ENCODE measurements at regions not wholly inside any gene's neighbourhood (a gene's known extent, or its start where the extent isn't known, plus 50 kb on each side); places are given as distances from the start of the nearest gene placed in this dataset.

- Histone ChIP-seq H2BK15ac (ENCODE audit: low read depth, low read length) (no peak overlapping the region), H2AFZ (replicated peaks; ENCODE audit: low read length, poor library complexity) (no peak overlapping the region), H4K8ac (ENCODE audit: low read depth in 2 of 2, low read length in 2 of 2) (no peak overlapping the region), H3K27ac (ENCODE audit: insufficient read depth, low read length) (no peak overlapping the region), H3K9ac (ENCODE audit: low read depth, low read length) (no peak overlapping the region), H4K91ac (ENCODE audit: insufficient read depth, low read depth, low read length) (no peak overlapping the region), H3K9me3 (ENCODE audit: control insufficient read depth, insufficient read depth, low read length) (no peaks in the 10 kb centered on the region), H3K4me1 (ENCODE audit: control insufficient read depth, insufficient read depth, low read length) (no peaks in the 10 kb centered on the region), H3K56ac (ENCODE audit: extremely low read depth, insufficient read depth, low read length) (no peak overlapping the region), H2AK5ac (ENCODE audit: low read depth, low read length) (no peak overlapping the region), H3K79me1 (ENCODE audit: low read depth in 1 of 2, low read length in 2 of 2) (no peaks in the 10 kb centered on the region), H3K4ac (ENCODE audit: low read depth, low read length) (no peak overlapping the region), H3K27me3 (ENCODE audit: control insufficient read depth, insufficient read depth, low read length) (no peaks in the 10 kb centered on the region), H3K9me1 (ENCODE audit: insufficient read depth, low read length) (no peaks in the 10 kb centered on the region), H4K20me1 (ENCODE audit: insufficient read depth, low read length) (no peaks in the 10 kb centered on the region), H3K36me3 (ENCODE audit: control insufficient read depth, insufficient read depth, low read length) (no peaks in the 10 kb centered on the region), H3K4me2 (ENCODE audit: low read depth, low read length) (no peak overlapping the region), H3K23ac (ENCODE audit: low read depth, low read length) (no peak overlapping the region), H2BK20ac (ENCODE audit: low read depth, low read length) (no peak overlapping the region), H3K18ac (ENCODE audit: low read depth, low read length) (no peak overlapping the region), H4K5ac (ENCODE audit: low read depth, low read length) (no peak overlapping the region), H3K14ac (replicated peaks; ENCODE audit: low read depth, low read length) (no peak overlapping the region), H2AK9ac (replicated peaks; ENCODE audit: low read depth, low read length, poor library complexity) (no peak overlapping the region), H2BK120ac (ENCODE audit: low read depth, low read length) (no peak overlapping the region), H3K4me3 (ENCODE audit: insufficient read depth, low read depth, low read length) (no peak overlapping the region), H2BK5ac (ENCODE audit: low read depth, low read length, poor library complexity, severe bottlenecking) (no peak overlapping the region)
- TF ChIP-seq BHLHE40 (IDR thresholded peaks at IDR 0.05; ENCODE audit: low read depth, low read length) (no peak), CTCF (conservative IDR thresholded peaks at IDR 0.05; ENCODE audit: low read depth, low read length) (no peak), POLR2A (IDR thresholded peaks at IDR 0.05; ENCODE audit: low read depth, low read length) (no peak), MXI1 (IDR thresholded peaks at IDR 0.05; ENCODE audit: borderline replicate concordance, low read depth, low read length) (no peak), ELK1 (IDR thresholded peaks at IDR 0.05; ENCODE audit: borderline replicate concordance, low read depth, low read length) (no peak), MAFK (IDR thresholded peaks at IDR 0.05; ENCODE audit: low read depth, low read length) (no peak), SMC3 (IDR thresholded peaks at IDR 0.05; ENCODE audit: low read depth, low read length) (no peak), FOS (IDR thresholded peaks at IDR 0.05; ENCODE audit: low read depth, low read length) (no peak), CHD1 (IDR thresholded peaks at IDR 0.05; ENCODE audit: low read depth, low read length) (no peak), RCOR1 (IDR thresholded peaks at IDR 0.05; ENCODE audit: insufficient replicate concordance, low read length) (no peak)
- TF ChIP-seq, protein P1, sequence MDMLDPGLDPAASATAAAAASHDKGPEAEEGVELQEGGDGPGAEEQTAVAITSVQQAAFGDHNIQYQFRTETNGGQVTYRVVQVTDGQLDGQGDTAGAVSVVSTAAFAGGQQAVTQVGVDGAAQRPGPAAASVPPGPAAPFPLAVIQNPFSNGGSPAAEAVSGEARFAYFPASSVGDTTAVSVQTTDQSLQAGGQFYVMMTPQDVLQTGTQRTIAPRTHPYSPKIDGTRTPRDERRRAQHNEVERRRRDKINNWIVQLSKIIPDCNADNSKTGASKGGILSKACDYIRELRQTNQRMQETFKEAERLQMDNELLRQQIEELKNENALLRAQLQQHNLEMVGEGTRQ (IDR thresholded peaks at IDR 0.05; ENCODE audit: low read depth, low read length), result no peak
- POLR2A ChIA-PET (ENCODE audit: unreplicated experiment), result no interaction called here
- ATAC-seq (ENCODE audit: low read depth), result no peak
- DNase-seq, result no peak
- intact Hi-C loops (cut with micrococcal nuclease), result no loop called here
- BruUV-seq (replicated peaks), result no TSS peak
- dilution Hi-C loops (cut with HindIII; ENCODE audit: low sequenced_read_pairs, unreplicated experiment), result no loop called here
- in situ Hi-C loops (cut with MboI; ENCODE audit: low sequenced_read_pairs), result no loop called here
- CTCF ChIA-PET, result interaction anchor here (0.7 kb wide), 1 partner anchor 1021 kb away, joined by 3 read pairs; no protein-coding TSS in a partner anchor
- WGBS, 2 experiments (ENCODE audit: extremely low coverage in 2 of 2, insufficient read length in 1 of 2), result no CpG with 5 or more reads among the region's 1 CpG
These were observed 907.1 kb downstream of the RPA4 start for GRCh38 chrX:97790850-97791249.
